Esophagus muscularis mucosa (tissue), 4 donors: ENCODE measurements at regions not wholly inside any gene's neighbourhood (a gene's known extent, or its start where the extent isn't known, plus 50 kb on each side); places are given as distances from the start of the nearest gene placed in this dataset.

ENCODE experiments used
- EP300 ChIP-seq: sonication (generic); formaldehyde crosslinking; IDR thresholded peaks from one replicate; pipeline ENCODE4 v1.6.1; 2017; ENCODE audit warnings: antibody characterized with exemption
- POLR2A ChIP-seq: fragments of 450-650 bp; IDR thresholded peaks from one replicate; pipeline ENCODE4 v1.6.1; 2017; ENCODE audit warnings: antibody characterized with exemption, moderate library complexity, mild to moderate bottlenecking, low read depth
- POLR2AphosphoS5 ChIP-seq, 2 donors: sonication (generic); formaldehyde crosslinking; IDR thresholded peaks; one replicate each; pipeline ENCODE4 v1.6.1; 2017; ENCODE audit warnings: antibody characterized with exemption in 2 of 2
- TF ChIP-seq, protein P1 (sequence below), 3 experiments: fragments of 200-600 bp in 2 of 3; fragments of 450-650 bp in 1 of 3; sonication (generic) in 2 of 3; IDR thresholded peaks; one replicate each; pipeline ENCODE4 v1.5.1; 2017 to 2019; ENCODE audit warnings: antibody characterized with exemption in 3 of 3, mild to moderate bottlenecking in 2 of 3, moderate library complexity in 1 of 3

DNA sequence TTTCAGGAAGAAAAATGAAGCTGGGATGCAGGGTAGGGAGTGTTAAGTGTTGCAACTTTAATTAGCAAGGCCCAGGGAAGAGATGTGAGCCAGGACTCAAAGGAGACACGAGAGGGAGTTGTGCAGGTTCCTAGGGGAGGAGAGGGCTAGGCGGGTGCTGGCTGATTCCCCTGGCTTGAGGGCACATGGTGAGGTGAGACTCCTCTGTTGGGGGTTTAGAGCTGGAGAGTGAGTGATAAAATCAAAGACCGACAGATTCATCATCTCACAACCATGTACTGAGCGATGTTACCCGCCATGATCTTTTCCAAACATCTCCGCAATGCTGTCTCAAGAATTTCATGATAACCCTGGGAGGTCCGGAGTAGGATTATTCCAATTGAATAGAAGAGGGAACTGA is 161.8 kb upstream of the CSF3R start:
- TF ChIP-seq, protein P1, sequence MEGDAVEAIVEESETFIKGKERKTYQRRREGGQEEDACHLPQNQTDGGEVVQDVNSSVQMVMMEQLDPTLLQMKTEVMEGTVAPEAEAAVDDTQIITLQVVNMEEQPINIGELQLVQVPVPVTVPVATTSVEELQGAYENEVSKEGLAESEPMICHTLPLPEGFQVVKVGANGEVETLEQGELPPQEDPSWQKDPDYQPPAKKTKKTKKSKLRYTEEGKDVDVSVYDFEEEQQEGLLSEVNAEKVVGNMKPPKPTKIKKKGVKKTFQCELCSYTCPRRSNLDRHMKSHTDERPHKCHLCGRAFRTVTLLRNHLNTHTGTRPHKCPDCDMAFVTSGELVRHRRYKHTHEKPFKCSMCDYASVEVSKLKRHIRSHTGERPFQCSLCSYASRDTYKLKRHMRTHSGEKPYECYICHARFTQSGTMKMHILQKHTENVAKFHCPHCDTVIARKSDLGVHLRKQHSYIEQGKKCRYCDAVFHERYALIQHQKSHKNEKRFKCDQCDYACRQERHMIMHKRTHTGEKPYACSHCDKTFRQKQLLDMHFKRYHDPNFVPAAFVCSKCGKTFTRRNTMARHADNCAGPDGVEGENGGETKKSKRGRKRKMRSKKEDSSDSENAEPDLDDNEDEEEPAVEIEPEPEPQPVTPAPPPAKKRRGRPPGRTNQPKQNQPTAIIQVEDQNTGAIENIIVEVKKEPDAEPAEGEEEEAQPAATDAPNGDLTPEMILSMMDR (IDR thresholded peaks at IDR 0.05) = no peak
- TF ChIP-seq POLR2A (no peak), POLR2AphosphoS5 (IDR thresholded peaks at IDR 0.05) (no peak), EP300 (no peak)
